Fibroblast of the aortic adventitia (primary cell): ENCODE measurements at regions not wholly inside any gene's neighbourhood (a gene's known extent, or its start where the extent isn't known, plus 50 kb on each side); places are given as distances from the start of the nearest gene placed in this dataset.

Experiments
- DNase-seq: peaks from one replicate; pipeline ENCODE4 v3.0.0-alpha.2; 2010; ENCODE audit warnings: low read depth
- H3K4me3 ChIP-seq: 2 replicates; pipeline ENCODE4 v1.5.1; 2011; ENCODE audit warnings: low read depth, mild to moderate bottlenecking, control low read depth, low read length, moderate library complexity
- CTCF ChIP-seq: IDR thresholded peaks from 2 replicates; pipeline ENCODE4 v1.5.1; 2011; ENCODE audit warnings: mild to moderate bottlenecking, low read length, control low read depth, inconsistent platforms; ENCODE audit not compliant: insufficient read depth

- H3K4me3 ChIP-seq: no peak overlapping the region
- no peak for DNase-seq
- no peak for TF ChIP-seq CTCF
These were observed 158.2 kb downstream of the TRIM29 start for GRCh38 chr11:119979701-119980100.

- no peak overlapping the region for H3K4me3 ChIP-seq
- no peak for DNase-seq
- no peak for TF ChIP-seq CTCF
These were observed 159.2 kb downstream of the TRIM29 start for GRCh38 chr11:119978696-119979095.

- no peak for TF ChIP-seq CTCF
- no peak for DNase-seq
- no peak overlapping the region for H3K4me3 ChIP-seq
These were observed 160.0 kb downstream of the TRIM29 start for GRCh38 chr11:119977881-119978280.

GRCh38 chr11:119977561-119977860 is 160.4 kb downstream of the TRIM29 start:
- TF ChIP-seq CTCF: no peak
- DNase-seq: no peak
- no peak overlapping the region for H3K4me3 ChIP-seq

GRCh38 chr11:119976805-119977560 is 160.9 kb downstream of the TRIM29 start:
- H3K4me3 ChIP-seq: no peak overlapping the region
- no peak for TF ChIP-seq CTCF
- no peak for DNase-seq

GRCh38 chr11:119975561-119976152 is 162.3 kb downstream of the TRIM29 start:
- H3K4me3 ChIP-seq: no peak overlapping the region
- TF ChIP-seq CTCF: no peak
- DNase-seq: no peak

GRCh38 chr11:119974467-119974866 is 163.4 kb downstream of the TRIM29 start:
- DNase-seq: no peak
- TF ChIP-seq CTCF: no peak

More at GRCh38 chr11:119974467-119974866, 163.4 kb downstream of the TRIM29 start:
- H3K4me3 ChIP-seq: no peak overlapping the region
